ENCODE measurements at regions not wholly inside any gene's neighbourhood (a gene's known extent, or its start where the extent isn't known, plus 50 kb on each side); places are given as distances from the start of the nearest gene placed in this dataset.

- TF ChIP-seq POLR2A (IDR thresholded peaks at IDR 0.05) (no peak), POLR2AphosphoS5 (IDR thresholded peaks at IDR 0.05) (no peak), EP300 (IDR thresholded peaks at IDR 0.05) (no peak)
- TF ChIP-seq, protein P1, sequence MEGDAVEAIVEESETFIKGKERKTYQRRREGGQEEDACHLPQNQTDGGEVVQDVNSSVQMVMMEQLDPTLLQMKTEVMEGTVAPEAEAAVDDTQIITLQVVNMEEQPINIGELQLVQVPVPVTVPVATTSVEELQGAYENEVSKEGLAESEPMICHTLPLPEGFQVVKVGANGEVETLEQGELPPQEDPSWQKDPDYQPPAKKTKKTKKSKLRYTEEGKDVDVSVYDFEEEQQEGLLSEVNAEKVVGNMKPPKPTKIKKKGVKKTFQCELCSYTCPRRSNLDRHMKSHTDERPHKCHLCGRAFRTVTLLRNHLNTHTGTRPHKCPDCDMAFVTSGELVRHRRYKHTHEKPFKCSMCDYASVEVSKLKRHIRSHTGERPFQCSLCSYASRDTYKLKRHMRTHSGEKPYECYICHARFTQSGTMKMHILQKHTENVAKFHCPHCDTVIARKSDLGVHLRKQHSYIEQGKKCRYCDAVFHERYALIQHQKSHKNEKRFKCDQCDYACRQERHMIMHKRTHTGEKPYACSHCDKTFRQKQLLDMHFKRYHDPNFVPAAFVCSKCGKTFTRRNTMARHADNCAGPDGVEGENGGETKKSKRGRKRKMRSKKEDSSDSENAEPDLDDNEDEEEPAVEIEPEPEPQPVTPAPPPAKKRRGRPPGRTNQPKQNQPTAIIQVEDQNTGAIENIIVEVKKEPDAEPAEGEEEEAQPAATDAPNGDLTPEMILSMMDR (IDR thresholded peaks at IDR 0.05), result no peak
Observed at GRCh38 chr17:55572599-55572998, 61.3 kb upstream of the SMIM36 start.
